Caco-2 (cell line): ENCODE measurements at regions not wholly inside any gene's neighbourhood (a gene's known extent, or its start where the extent isn't known, plus 50 kb on each side); places are given as distances from the start of the nearest gene placed in this dataset.

ENCODE experiments used
- BruUV-seq: library from RNA; stranded (reverse); fragments of 400-500 nt; replicated peaks from 2 replicates; lab custom pipeline; 2021; lab: Mats Ljungman, UMichigan
- CTCF ChIA-PET: fragments of 300-600 bp; sonication (Branson Sonifier 250); formaldehyde crosslinking; loops from one replicate; lab custom pipeline; 2022; ENCODE audit warnings: antibody characterized with exemption; lab: Charles Lee
- POLR2A ChIA-PET: fragments of 300-600 bp; sonication (Branson Sonifier 250); formaldehyde crosslinking; loops from one replicate; lab custom pipeline; 2022; ENCODE audit warnings: antibody characterized with exemption; lab: Charles Lee
- DNase-seq, 2 experiments: peaks; one replicate each; pipeline versions ENCODE4 v3.0.0 to v3.0.0-alpha.2; 2020 to 2022
- H3K27me3 ChIP-seq: replicated peaks from 2 replicates; pipeline ENCODE4 v1.6.0; 2011; ENCODE audit warnings: low read length; ENCODE audit not compliant: control insufficient read depth, insufficient read depth
- H3K36me3 ChIP-seq: 2 replicates; pipeline ENCODE4 v1.5.1; 2011; ENCODE audit warnings: low read length; ENCODE audit not compliant: control insufficient read depth, insufficient read depth
- H3K4me1 ChIP-seq: fragments of 250-450 bp; sonication (Bioruptor Pico); 2 replicates; pipeline ENCODE4 v1.5.1; 2020; ENCODE audit warnings: mild to moderate bottlenecking
- H3K4me3 ChIP-seq: 2 replicates; pipeline ENCODE4 v1.5.1; 2011; ENCODE audit warnings: low read depth, mild to moderate bottlenecking, control low read depth, low read length
- H3K9me3 ChIP-seq: fragments of 250-450 bp; sonication (Bioruptor Pico); 2 replicates; pipeline ENCODE4 v1.5.1; 2020; ENCODE audit warnings: mild to moderate bottlenecking, moderate library complexity
- H3K27ac Mint-ChIP-seq: one replicate; pipeline ENCODE4 v1.8.0; 2022; ENCODE audit warnings: mixed read lengths; ENCODE audit not compliant: unreplicated experiment
- H3K27me3 Mint-ChIP-seq: one replicate; pipeline ENCODE4 v1.8.0; 2022; ENCODE audit warnings: mixed read lengths; ENCODE audit not compliant: insufficient read depth, unreplicated experiment
- H3K36me3 Mint-ChIP-seq: one replicate; pipeline ENCODE4 v1.8.0; 2022; ENCODE audit warnings: mild to moderate bottlenecking, mixed read lengths; ENCODE audit not compliant: insufficient read depth, unreplicated experiment
- H3K4me1 Mint-ChIP-seq: one replicate; pipeline ENCODE4 v1.8.0; 2022; ENCODE audit warnings: low read depth, mixed read lengths; ENCODE audit not compliant: unreplicated experiment
- H3K4me3 Mint-ChIP-seq: one replicate; pipeline ENCODE4 v1.8.0; 2022; ENCODE audit warnings: mild to moderate bottlenecking, moderate library complexity, mixed read lengths; ENCODE audit not compliant: unreplicated experiment
- H3K9me3 Mint-ChIP-seq: one replicate; pipeline ENCODE4 v1.8.0; 2022; ENCODE audit warnings: mixed read lengths; ENCODE audit not compliant: unreplicated experiment
- CTCF ChIP-seq, 2 experiments: fragments of 200-600 bp in 1 of 2; IDR thresholded peaks; 1 replicate in 1 of 2; 2 replicates in 1 of 2; pipeline versions ENCODE4 v1.5.1 to v1.8.0; 2011 to 2022; ENCODE audit warnings: antibody characterized with exemption in 1 of 2, control low read depth in 1 of 2, inconsistent platforms in 1 of 2, low read depth in 1 of 2, low read length in 1 of 2, mild to moderate bottlenecking in 1 of 2, moderate library complexity in 1 of 2; ENCODE audit not compliant: insufficient read depth in 1 of 2, severe bottlenecking in 1 of 2, unreplicated experiment in 1 of 2
- intact Hi-C: fragments of 100-400 bp; cut with micrococcal nuclease; formaldehyde crosslinking; loops from one replicate; pipeline ENCODE4 v1.10.0; 2022; ENCODE audit not compliant: unreplicated experiment

- BruUV-seq, result no TSS peak
- H3K36me3 ChIP-seq, result no peaks in the 10 kb centered on the region
- Mint-ChIP-seq H3K27ac (no peak overlapping the region), H3K36me3 (no peaks in the 10 kb centered on the region), H3K4me1 (no peaks in the 10 kb centered on the region), H3K9me3 (no peaks in the 10 kb centered on the region), H3K4me3 (no peak overlapping the region), H3K27me3 (no peaks in the 10 kb centered on the region)
- H3K27me3 ChIP-seq, result no peaks in the 10 kb centered on the region
- ChIA-PET POLR2A (no interaction called here), CTCF (no interaction called here)
- no peak for DNase-seq
- H3K4me3 ChIP-seq, result no peak overlapping the region
- no peak for TF ChIP-seq CTCF (IDR thresholded peaks at IDR 0.05; ENCODE audit: insufficient read depth in 1 of 2, low read depth in 1 of 2, low read length in 1 of 2, severe bottlenecking in 1 of 2, unreplicated experiment in 1 of 2)
- intact Hi-C loops, result no loop called here
- H3K9me3 ChIP-seq, result no peaks in the 10 kb centered on the region
- H3K4me1 ChIP-seq, result no peaks in the 10 kb centered on the region
Measured at GRCh38 chr9:104263942-104264341, 169.8 kb downstream of the SMC2 start.

- ChIA-PET CTCF (no interaction called here), POLR2A (no interaction called here)
- H3K36me3 Mint-ChIP-seq, result no peaks in the 10 kb centered on the region
- Histone ChIP-seq H3K9me3 (no peaks in the 10 kb centered on the region), H3K4me3 (no peak overlapping the region), H3K27me3 (no peaks in the 10 kb centered on the region), H3K36me3 (no peaks in the 10 kb centered on the region), H3K4me1 (no peaks in the 10 kb centered on the region; the same call in 1 of the 2 replicates)
- no peak for DNase-seq
- H3K27me3 Mint-ChIP-seq, result no peaks in the 10 kb centered on the region
- no peak overlapping the region for H3K4me3 Mint-ChIP-seq
- no peaks in the 10 kb centered on the region for H3K4me1 Mint-ChIP-seq
- H3K9me3 Mint-ChIP-seq, result no peaks in the 10 kb centered on the region
- TF ChIP-seq CTCF (IDR thresholded peaks at IDR 0.05; ENCODE audit: insufficient read depth in 1 of 2, low read depth in 1 of 2, low read length in 1 of 2, severe bottlenecking in 1 of 2, unreplicated experiment in 1 of 2), result no peak
- intact Hi-C loops, result no loop called here
- BruUV-seq, result no TSS peak
- H3K27ac Mint-ChIP-seq, result no peak overlapping the region
Measured at GRCh38 chr9:104264431-104264830, 170.3 kb downstream of the SMC2 start.

GRCh38 chr9:104269374-104269773 is 175.3 kb downstream of the SMC2 start:
- Histone ChIP-seq H3K4me1 (peaks cover 14% of the 10 kb centered on the region), H3K4me3 (no peak overlapping the region), H3K27me3 (no peaks in the 10 kb centered on the region), H3K9me3 (no peaks in the 10 kb centered on the region), H3K36me3 (no peaks in the 10 kb centered on the region)
- DNase-seq, result no peak
- H3K36me3 Mint-ChIP-seq, result no peaks in the 10 kb centered on the region
- H3K4me1 Mint-ChIP-seq, result peaks cover 11% of the 10 kb centered on the region
- no TSS peak for BruUV-seq
- no peak overlapping the region for H3K27ac Mint-ChIP-seq
- intact Hi-C loops, result no loop called here
- ChIA-PET CTCF (no interaction called here), POLR2A (no interaction called here)
- no peak for TF ChIP-seq CTCF (IDR thresholded peaks at IDR 0.05; ENCODE audit: insufficient read depth in 1 of 2, low read depth in 1 of 2, low read length in 1 of 2, severe bottlenecking in 1 of 2, unreplicated experiment in 1 of 2)
- H3K9me3 Mint-ChIP-seq, result no peaks in the 10 kb centered on the region
- H3K27me3 Mint-ChIP-seq, result peaks cover 9% of the 10 kb centered on the region
- H3K4me3 Mint-ChIP-seq, result no peak overlapping the region
